ENCODE measurements at regions not wholly inside any gene's neighbourhood (a gene's known extent, or its start where the extent isn't known, plus 50 kb on each side); places are given as distances from the start of the nearest gene placed in this dataset.
"Not testable (repeated sequence)": the region's sequence is repeated elsewhere in the genome, so short reads cannot be mapped to it uniquely, and the experiment has no call there.

DNA sequence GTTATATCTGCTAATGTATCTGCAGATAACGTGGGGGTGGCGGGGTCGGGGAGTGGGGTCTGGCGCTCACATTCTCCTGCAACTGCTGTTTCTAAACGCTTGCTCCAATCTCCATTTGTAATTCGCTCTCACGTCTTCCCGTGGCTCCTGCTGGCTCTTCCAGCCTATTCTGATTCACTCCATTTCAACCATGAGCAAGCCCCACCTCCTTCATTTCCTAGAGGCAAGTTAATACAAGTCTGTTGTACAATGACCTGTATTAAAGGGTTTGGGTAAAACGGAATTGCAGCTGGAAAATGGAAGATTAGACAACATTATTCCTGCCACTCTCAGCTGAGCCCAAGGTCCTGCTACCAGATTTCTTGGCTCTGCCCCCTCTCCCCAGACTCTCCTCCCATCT lies 132.3 kb downstream of the CSNK2A3 start:
- no peak for DNase-seq

DNA sequence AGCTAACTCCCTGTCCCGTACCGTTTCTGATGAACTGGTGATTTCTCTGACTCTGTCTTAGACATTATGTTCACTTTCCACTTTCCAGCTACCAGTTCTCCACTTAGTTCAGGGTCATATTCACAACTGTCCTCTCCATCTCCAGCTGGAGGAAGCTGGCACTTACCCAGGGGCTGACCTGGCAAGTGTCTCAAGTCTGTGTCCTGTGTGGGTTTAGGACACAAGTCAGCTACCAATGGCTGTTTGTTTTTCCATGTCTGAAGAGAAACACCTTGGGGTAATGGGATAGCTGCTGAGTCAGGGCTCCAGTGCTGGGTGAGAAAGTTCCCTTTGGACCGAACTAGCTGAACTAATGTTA lies 134.4 kb downstream of the CSNK2A3 start:
- DNase-seq = no peak

DNA sequence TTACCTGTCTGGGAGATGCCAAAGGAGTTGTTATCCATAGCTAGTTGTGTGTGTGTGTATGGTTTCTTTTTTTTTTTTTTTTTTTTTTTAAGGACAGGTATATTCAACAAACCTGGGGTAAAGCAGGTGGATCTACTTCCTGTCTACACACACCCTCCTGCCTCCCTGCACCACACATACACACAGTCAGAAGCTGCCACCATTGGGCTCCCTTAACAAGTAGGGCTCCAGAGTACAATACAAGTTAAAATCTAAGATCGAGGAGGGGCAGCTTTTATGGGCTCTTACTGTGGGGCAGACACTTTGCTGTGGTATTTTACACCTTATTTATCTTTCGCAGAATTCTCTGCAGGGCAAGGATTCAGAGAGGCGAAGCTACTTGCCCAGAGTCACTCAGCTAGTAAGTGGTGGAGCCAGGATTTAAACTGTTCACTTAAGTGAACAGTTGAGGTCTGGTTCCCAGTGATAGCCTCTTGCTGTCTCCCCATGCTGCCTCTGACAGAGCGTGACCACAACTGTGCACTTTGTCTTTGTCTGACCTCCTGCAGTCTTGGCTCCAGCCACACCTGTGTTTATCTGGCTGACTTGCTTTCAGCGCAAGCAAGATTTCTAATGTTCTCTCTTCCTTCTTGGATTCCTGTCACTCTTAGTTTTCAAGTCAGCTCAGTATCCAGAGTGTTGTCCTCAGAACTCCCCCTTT lies 135.0 kb downstream of the CSNK2A3 start:
- no peak for DNase-seq

DNA sequence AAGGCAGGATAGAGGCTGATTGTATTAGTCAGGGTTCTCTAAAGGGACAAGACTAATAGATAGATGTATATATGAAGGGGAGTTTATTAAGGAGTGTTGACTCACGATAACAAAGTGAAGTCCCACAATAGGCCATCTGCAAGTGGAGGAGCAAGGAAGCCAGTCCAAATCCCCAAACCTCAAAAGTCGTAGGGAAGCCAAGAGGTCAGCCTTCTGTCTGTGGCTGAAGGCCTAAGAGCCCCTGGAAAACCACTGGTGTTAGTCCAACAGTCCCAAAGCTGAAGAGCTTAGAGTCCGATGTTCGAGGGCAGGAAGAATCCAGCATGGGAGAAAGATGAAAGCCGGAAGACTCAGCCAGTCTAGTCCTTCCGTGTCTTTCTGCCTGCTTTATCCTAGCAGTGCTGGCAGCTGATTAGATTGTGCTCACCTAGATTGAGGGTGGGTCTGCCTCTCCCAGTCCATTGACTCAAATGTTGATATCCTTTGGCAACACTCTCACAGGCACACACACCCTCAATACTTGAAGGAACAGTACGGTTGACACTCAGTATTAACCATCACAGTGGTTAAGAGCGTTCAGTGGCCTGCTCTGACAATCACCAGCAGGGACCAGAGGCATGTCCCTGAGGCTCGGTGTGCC lies 135.6 kb downstream of the CSNK2A3 start:
- DNase-seq = no peak

- DNase-seq = no peak
These were observed 137.1 kb downstream of the CSNK2A3 start for GRCh38 chr11:11215944-11216343.

DNA sequence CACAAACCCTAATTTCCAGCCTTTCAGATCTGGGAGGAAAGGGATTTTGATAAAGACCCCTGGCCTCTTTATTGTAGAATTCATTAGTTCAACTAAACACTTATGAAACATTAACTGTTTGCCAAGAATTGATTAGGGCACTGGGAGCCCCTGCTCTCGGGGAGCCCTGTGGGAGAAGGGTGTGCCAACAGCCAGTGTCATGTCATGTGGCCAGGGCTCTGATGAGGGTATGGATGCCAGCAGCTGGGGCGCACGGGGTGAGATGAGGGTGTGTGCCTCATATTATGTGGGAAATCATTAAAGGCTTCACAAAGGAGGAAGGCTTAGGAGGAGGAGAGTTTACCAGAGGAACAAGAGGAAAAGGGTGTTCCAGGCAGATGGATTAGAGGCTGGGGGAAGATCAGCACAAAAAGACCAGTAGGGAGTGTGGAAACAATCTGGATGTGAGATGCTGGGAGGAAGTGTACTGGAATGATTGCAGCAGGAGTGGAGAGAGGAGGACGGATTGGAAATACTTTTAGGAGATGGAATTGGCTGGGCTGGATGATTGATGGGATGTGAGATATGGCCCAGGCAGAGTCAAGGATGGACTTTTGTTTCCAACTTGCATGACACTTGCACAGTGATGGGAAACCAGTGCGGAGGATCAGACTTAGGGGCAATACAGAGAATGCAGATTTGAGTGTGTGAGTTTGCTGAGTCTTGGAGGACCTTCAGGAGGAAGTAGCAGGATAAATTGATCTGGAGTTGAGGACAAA lies 137.8 kb downstream of the CSNK2A3 start:
- DNase-seq = no peak

- no peak for DNase-seq
These were observed 139.9 kb downstream of the CSNK2A3 start for GRCh38 chr11:11213117-11213516.

GRCh38 chr11:11211888-11212287 lies 141.2 kb downstream of the CSNK2A3 start:
- no peak for DNase-seq

DNA sequence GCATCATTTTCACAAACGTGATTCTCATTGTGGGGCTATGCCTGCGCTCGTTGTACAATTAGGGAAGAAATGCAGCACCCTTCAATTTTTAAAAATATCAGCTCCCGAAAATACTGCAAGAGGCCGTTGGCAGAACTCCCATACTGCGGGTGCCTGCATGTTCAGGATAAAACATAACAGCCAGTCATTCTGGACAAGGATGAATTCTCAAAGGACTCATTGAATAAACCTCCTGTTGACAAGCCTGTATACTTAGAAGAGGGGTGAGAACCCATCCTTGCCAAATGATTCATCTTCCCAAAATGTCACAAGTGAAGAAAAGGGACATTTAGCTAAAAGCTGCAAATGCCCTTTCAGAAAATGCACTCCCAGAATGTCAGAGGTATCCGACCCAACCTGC lies 141.9 kb downstream of the CSNK2A3 start:
- no peak for DNase-seq

DNA sequence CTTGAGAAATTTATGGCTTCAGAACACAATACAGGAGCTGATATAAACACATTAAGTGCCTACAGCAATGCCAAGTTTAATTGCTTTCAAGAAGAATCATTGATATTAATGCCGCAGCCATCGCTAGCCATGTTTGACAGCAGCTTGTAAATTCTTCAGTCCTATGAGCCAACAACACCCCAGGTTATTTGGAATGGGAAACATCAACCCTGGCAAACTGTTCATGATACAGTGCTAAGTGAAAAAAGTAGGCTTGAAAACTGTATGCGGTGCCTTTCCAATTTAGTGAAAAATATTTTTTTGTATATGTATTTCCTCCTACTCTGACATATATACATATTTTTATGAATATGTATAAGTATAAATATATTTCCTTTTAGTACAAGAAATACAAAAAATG lies 142.6 kb downstream of the CSNK2A3 start:
- DNase-seq = no peak

- no peak for DNase-seq
These were observed 143.1 kb downstream of the CSNK2A3 start for GRCh38 chr11:11209967-11210366.

GRCh38 chr11:11208994-11209393 lies 144.1 kb downstream of the CSNK2A3 start:
- no peak for DNase-seq

DNA sequence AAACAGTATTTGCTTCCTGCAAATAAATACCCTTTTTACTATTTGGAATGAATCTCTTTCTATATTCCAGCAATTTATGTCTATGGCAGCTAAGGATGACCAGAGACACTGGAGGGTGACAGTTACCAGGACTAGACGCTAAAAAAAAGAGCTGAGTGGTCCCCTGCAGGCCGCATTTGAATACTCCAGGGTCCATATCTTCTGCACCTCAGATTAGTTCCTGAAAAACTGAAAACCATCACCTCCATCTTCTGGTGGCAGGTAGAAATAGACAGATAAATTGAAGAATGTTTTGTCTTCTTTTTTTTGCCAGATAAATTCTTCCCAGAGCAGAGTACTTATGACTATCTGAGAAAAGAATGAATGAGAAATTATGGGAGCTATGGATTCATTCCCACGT lies 145.6 kb downstream of the CSNK2A3 start:
- DNase-seq = no peak

DNA sequence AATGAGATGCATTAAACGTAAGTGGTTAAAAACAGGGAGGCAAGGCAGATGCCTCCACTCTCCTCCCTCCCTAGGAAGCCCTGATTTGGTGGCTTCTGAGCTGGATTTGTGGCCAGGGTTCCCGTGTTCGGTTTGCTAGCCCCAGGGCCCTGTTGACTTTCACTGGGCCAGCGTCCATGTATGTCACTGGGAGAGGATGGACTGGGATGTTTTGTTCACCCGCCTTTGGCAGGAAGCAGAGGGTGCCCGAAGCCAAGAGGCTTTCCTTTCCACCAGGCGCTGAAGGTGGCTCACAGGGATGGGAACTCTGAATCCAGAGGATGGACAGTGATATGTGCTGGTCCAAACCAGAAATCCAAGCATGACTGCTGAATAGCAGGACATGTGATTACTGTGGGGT lies 146.6 kb downstream of the CSNK2A3 start:
- no peak for DNase-seq

DNA sequence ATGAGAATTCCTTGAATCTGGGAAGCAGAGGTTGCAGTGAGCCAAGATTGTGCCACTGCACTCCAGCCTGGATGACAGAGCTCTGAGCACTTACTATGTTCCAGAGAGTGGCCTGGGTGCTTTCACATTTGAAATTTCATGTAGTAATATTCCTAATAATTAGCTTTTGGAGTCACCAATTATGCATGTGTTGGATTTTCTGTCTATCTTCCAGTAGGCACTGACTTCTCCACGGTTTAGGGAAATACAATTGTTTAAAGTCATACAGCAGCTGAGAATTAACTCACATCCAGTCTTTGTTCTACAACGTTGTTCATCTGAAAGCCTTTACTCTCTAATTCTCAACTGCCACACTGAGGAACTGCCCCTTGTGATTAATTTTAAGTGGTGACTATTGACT lies 150.2 kb downstream of the CSNK2A3 start:
- no peak for DNase-seq

DNA sequence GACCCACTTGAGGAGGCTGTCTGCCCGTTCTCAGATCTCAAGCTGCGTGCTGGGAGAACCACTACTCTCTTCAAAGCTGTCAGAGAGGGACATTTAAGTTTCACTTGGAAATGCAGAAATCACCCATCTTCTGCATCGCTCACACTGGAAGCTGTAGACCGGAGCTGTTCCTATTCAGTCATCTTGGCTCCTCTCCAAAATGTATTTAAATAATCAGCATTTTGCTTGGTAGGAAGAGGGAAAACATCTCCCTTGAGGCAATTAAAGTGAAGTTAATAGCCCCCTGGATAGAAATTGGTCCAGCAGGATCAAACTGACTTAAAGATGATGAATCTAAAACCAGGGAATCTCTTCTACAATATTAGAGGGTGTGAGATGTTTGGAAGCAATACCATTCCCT lies 151.7 kb downstream of the CSNK2A3 start:
- not testable (repeated sequence) for DNase-seq

GRCh38 chr11:11192541-11192940 lies 160.5 kb downstream of the CSNK2A3 start:
- no peak for DNase-seq

DNA sequence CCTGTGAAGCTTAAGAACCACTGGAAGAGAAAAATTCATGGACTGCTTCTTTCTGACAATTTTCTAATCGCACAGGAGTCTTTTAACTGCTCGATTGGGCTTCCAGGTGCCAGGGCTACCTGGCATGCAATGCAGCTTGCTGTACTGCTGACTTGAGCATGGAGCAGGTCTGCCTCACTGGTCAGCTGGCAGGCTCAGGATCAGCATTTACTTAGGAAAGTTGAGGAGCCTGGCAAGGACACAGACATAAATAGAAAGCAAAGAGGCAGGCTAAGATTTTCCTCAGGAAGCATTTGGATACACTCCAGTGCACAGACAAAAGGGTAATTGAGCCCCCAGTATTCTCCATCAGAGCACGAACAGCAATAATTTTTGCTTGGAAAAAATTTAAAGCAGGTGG lies 163.5 kb downstream of the CSNK2A3 start:
- no peak for DNase-seq

- no peak for DNase-seq
These were observed 166.8 kb downstream of the CSNK2A3 start for GRCh38 chr11:11186249-11186648.

DNA sequence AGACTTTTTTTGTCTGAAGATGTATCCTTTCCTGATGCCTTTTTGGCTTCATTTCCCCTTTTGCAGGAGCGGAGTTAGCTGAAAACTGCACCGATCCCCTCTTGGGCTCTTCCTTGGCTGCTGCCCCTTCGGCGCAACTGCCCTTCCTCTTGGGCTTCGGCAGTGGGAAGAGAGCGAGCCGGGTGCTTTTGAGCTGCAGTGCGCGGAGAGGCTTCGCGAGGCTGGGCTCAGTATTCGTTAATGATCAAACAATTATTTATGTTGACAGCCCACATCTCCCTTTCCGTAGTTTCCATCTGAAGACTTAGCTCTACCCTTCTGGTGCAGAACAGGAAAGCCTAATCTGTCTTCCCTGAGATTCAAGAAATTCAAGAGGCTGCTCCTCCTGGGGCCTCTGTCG lies 170.8 kb downstream of the CSNK2A3 start:
- DNase-seq = no peak

DNA sequence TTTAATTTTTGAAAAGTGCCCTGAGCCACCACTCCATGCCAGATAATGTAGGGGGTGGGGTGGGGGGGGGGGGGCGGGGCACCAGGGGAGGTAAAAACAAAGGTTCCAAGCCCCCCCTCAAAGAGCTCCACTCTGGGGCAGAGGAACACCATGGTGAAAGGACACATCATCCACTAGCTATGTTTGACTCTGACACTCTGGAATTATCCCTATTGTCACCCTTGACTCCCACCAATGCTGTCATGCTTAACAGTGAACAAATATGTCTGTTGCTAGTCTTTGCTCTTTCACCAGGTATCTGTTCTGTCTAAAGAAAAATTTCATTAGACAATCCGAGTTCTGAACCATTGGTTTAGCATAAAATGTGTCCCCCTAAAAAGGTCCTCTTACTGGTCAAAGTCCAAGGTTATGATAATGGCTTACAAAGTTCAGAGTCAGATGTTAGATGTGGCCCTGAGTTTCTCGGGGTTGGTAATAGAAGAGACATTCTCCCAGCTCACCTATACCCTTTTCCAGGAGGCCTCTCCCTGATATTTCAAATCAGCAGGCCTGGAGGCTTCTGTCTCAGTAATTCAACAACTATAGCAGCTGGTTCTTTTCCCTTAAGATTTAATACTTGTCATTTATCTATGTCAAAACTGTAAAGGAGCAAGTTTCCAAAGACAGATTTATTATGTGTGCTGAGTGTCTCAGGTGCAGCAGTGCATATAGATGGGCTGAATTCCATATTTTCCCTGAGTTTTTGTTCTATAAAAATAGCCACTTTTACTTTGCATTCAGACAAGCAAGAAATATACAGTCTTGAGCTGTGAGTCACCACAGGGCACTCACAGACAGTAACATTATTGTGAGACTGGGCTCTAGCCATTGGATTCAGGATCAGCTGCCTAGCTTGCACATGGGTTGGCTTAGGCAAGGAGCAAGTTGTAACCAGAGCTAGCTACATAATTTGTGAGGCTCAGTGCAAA lies 174.1 kb downstream of the CSNK2A3 start:
- no peak for DNase-seq

GRCh38 chr11:11177156-11177808 lies 175.8 kb downstream of the CSNK2A3 start:
- DNase-seq = no peak
